LNCaP clone FGC (cell line): ENCODE measurements at regions not wholly inside any gene's neighbourhood (a gene's known extent, or its start where the extent isn't known, plus 50 kb on each side); places are given as distances from the start of the nearest gene placed in this dataset.
"Not testable (repeated sequence)": the region's sequence is repeated elsewhere in the genome, so short reads cannot be mapped to it uniquely, and the experiment has no call there.

ENCODE experiments used
- DNase-seq: peaks from one replicate; pipeline ENCODE4 v3.0.0-alpha.2; 2011; ENCODE audit warnings: low read depth
- H3K4me3 ChIP-seq: 2 replicates; pipeline ENCODE4 v1.5.1; 2011; ENCODE audit warnings: mild to moderate bottlenecking, low read depth, low read length, control low read depth
- TF ChIP-seq, protein P1 (sequence below): IDR thresholded peaks from 2 replicates; pipeline ENCODE4 v1.5.1; 2012; ENCODE audit warnings: mild to moderate bottlenecking; ENCODE audit not compliant: control insufficient read depth, insufficient read depth; ENCODE audit errors: extremely low read depth

DNA sequence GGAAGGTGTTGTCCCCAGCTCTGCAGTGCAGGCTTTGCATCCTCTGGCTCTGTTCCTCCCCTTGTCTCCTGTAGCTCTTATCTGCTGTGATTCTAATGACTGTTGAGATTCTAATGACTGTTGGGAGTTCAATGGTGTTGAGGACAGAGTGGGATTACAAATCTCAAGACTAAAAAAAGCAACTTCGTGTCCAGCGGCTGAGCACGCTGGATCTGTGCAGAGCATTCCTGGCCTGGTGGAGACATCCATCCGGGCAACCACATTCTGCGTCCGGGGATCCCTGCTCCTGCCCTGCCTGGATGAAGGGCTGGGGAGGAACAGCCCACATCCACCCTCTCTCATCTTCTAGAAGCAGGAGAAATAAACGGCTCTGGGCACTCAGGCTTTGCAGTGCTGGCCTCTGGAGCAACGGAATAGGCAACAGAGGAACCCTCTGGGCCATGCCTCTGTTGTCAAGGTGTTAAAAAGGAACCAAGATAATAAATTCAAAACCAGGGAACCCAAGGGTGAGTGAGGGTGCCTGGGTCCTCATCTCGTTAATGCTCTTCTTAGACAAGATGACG lies 106.7 kb upstream of the ASB18 start:
- DNase-seq, result no peak
- H3K4me3 ChIP-seq, result no peak overlapping the region
- TF ChIP-seq, protein P1, sequence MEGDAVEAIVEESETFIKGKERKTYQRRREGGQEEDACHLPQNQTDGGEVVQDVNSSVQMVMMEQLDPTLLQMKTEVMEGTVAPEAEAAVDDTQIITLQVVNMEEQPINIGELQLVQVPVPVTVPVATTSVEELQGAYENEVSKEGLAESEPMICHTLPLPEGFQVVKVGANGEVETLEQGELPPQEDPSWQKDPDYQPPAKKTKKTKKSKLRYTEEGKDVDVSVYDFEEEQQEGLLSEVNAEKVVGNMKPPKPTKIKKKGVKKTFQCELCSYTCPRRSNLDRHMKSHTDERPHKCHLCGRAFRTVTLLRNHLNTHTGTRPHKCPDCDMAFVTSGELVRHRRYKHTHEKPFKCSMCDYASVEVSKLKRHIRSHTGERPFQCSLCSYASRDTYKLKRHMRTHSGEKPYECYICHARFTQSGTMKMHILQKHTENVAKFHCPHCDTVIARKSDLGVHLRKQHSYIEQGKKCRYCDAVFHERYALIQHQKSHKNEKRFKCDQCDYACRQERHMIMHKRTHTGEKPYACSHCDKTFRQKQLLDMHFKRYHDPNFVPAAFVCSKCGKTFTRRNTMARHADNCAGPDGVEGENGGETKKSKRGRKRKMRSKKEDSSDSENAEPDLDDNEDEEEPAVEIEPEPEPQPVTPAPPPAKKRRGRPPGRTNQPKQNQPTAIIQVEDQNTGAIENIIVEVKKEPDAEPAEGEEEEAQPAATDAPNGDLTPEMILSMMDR, result no peak

DNA sequence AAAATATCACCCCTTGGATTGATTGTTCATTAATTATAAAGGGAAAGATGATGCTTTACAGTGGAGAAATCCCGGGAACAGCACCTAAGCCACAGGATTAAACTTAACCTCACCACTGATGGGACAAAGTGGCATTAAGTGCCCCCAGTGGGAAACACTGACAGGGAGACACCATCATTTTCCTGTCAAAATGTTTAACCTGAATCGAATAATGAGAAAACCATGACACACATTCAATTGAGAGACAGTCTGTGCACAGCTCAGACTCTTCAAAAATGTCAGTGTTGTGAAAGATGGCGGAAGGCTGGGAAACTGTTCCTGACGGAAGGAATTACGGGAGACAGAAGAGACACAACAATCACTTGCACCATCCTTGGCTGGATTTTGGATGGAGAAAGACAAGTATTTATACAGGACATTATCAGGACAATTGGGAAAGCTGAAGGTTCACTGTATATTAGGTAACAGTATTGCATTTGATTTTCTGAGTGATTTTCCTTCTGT lies 111.8 kb upstream of the ASB18 start:
- no peak overlapping the region for H3K4me3 ChIP-seq
- no peak for DNase-seq
- TF ChIP-seq, protein P1, result no peak

DNA sequence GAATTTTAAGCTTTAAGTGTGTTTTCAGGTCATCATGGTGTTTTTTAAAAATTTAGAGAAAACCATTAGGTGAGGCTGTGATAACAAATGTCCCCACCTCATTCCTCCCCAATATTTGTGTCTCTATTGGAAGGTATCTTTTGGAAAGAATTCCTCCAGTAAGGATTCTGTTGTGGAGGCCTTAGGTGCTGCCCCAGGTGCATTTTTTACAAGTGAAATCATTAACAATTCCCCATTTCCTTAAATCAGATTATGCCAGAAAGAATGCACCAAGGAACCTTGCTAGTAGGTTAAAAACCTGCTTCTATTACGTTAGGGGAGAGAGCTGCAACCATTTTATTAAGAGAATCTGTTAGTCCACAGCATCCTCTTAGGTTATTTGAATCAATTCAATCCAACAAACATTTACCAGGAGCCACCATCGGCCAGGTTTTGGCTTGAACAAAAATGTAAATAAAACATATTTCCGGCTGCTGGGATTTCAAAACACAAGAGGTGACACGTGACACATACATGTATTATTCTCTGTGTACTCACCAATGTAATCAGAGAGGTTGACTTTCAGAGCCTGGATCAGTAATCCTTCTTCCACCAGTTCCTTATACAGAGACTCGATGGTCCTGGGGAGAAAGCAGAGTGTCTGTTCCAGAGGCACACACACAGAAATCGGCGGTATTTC lies 112.5 kb upstream of the ASB18 start:
- H3K4me3 ChIP-seq, result no peak overlapping the region
- DNase-seq, result peak; percentile 56
- TF ChIP-seq, protein P1, result no peak

- TF ChIP-seq, protein P1, result no peak
- DNase-seq, result no peak
- H3K4me3 ChIP-seq, result no peak overlapping the region
Measured at GRCh38 chr2:236380051-236380612, 115.9 kb upstream of the ASB18 start.

- H3K4me3 ChIP-seq, DNase-seq: not testable (repeated sequence)
Measured at GRCh38 chr2:236381253-236381652, 117.0 kb upstream of the ASB18 start.

GRCh38 chr2:236389284-236390216 lies 125.3 kb upstream of the ASB18 start:
- H3K4me3 ChIP-seq, DNase-seq: not testable (repeated sequence)

GRCh38 chr2:236393101-236393500 lies 128.9 kb upstream of the ASB18 start:
- TF ChIP-seq, protein P1, result no peak
- H3K4me3 ChIP-seq, result no peak overlapping the region
- no peak for DNase-seq
